Duodenal mucosa (tissue), 2 donors: ENCODE measurements at regions not wholly inside any gene's neighbourhood (a gene's known extent, or its start where the extent isn't known, plus 50 kb on each side); places are given as distances from the start of the nearest gene placed in this dataset.
"Not testable (repeated sequence)": the region's sequence is repeated elsewhere in the genome, so short reads cannot be mapped to it uniquely, and the experiment has no call there.

Experiments
- H3K27ac ChIP-seq: one replicate; pipeline ENCODE4 v1.7.0; 2013; ENCODE audit warnings: low read depth, low read length
- H3K27me3 ChIP-seq, 2 donors: one replicate each; pipeline ENCODE4 v1.7.0; 2013; ENCODE audit warnings: low read length in 2 of 2, control low read depth in 1 of 2; ENCODE audit not compliant: insufficient read depth in 2 of 2, control insufficient read depth in 1 of 2
- H3K36me3 ChIP-seq, 2 donors: one replicate each; pipeline ENCODE4 v1.7.0; 2013; ENCODE audit warnings: low read length in 2 of 2, control low read depth in 1 of 2; ENCODE audit not compliant: insufficient read depth in 2 of 2, control insufficient read depth in 1 of 2
- H3K4me1 ChIP-seq, 2 donors: one replicate each; pipeline ENCODE4 v1.7.0; 2013; ENCODE audit warnings: low read length in 2 of 2, control low read depth in 1 of 2; ENCODE audit not compliant: insufficient read depth in 2 of 2, control insufficient read depth in 1 of 2
- H3K4me3 ChIP-seq, 2 donors: one replicate each; pipeline ENCODE4 v1.7.0; 2013; ENCODE audit warnings: low read length in 2 of 2, low read depth in 1 of 2
- H3K9ac ChIP-seq, 2 donors: one replicate each; pipeline ENCODE4 v1.7.0; 2013; ENCODE audit warnings: low read length in 2 of 2, low read depth in 1 of 2
- H3K9me3 ChIP-seq, 2 donors: one replicate each; pipeline ENCODE4 v1.7.0; 2013; ENCODE audit warnings: low read length in 2 of 2, control low read depth in 1 of 2; ENCODE audit not compliant: control insufficient read depth in 1 of 2

GRCh38 chr12:42030588-42030987 is 114.1 kb downstream of the GXYLT1 start:
- H3K4me3 ChIP-seq: no peak overlapping the region
- H3K4me1 ChIP-seq: no peaks in the 10 kb centered on the region

GRCh38 chr12:42027546-42027945 is 117.1 kb downstream of the GXYLT1 start:
- H3K9ac ChIP-seq: no peak overlapping the region
- no peak overlapping the region for H3K27ac ChIP-seq
- H3K36me3 ChIP-seq: no peaks in the 10 kb centered on the region
- peaks cover 0 to 5% of the 10 kb centered on the region in 2 donors for H3K4me1 ChIP-seq
- peaks cover 0 to 5% of the 10 kb centered on the region in 2 donors for H3K27me3 ChIP-seq
- no peak overlapping the region for H3K4me3 ChIP-seq
- H3K9me3 ChIP-seq: no peaks in the 10 kb centered on the region

More at GRCh38 chr12:42030588-42030987, 114.1 kb downstream of the GXYLT1 start:
- Histone ChIP-seq H3K36me3 (no peaks in the 10 kb centered on the region), H3K9ac (no peak overlapping the region), H3K9me3 (no peaks in the 10 kb centered on the region), H3K27ac (no peak overlapping the region), H3K27me3 (no peaks in the 10 kb centered on the region)

- peaks cover 0 to 5% of the 10 kb centered on the region in 2 donors for H3K27me3 ChIP-seq
- H3K4me1 ChIP-seq: peaks cover 0 to 5% of the 10 kb centered on the region in 2 donors
- H3K27ac ChIP-seq: no peak overlapping the region
- H3K4me3 ChIP-seq: no peak overlapping the region
- no peaks in the 10 kb centered on the region for H3K36me3 ChIP-seq
- H3K9ac ChIP-seq: no peak overlapping the region
- no peaks in the 10 kb centered on the region for H3K9me3 ChIP-seq
Measured at GRCh38 chr12:42024495-42024830, 120.2 kb downstream of the GXYLT1 start.

- peaks cover 0 to 5% of the 10 kb centered on the region in 2 donors for H3K27me3 ChIP-seq
- H3K9ac ChIP-seq: peak overlapping the region in 1 of 2 donors; percentile 50
- H3K36me3 ChIP-seq: no peaks in the 10 kb centered on the region
- peak overlapping the region; percentile 59 to 63 for H3K4me3 ChIP-seq
- no peaks in the 10 kb centered on the region for H3K9me3 ChIP-seq
- no peak overlapping the region for H3K27ac ChIP-seq
- peaks cover 0 to 5% of the 10 kb centered on the region in 2 donors for H3K4me1 ChIP-seq
Measured at GRCh38 chr12:42023733-42024494, 120.8 kb downstream of the GXYLT1 start.

DNA sequence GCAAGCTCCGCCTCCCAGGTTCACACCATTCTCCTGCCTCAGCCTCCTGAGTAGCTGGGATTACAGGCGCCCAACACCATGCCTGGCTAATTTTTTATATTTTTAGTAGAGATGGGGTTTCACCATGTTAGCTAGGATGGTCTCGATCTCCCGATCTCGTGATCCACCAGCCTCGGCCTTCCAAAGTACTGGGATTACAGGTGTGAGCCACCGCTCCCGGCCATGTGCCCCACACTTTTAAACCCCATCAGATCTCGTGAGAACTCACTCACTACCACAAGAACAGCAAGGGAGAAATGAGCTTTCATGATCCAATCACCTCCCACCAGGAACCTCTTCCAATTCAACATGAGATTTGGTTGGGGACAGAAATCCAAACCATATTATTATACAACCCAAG is 122.7 kb downstream of the GXYLT1 start:
- not testable (repeated sequence) for H3K27ac ChIP-seq, H3K4me1 ChIP-seq, H3K36me3 ChIP-seq, H3K4me3 ChIP-seq, H3K27me3 ChIP-seq, H3K9me3 ChIP-seq, H3K9ac ChIP-seq

DNA sequence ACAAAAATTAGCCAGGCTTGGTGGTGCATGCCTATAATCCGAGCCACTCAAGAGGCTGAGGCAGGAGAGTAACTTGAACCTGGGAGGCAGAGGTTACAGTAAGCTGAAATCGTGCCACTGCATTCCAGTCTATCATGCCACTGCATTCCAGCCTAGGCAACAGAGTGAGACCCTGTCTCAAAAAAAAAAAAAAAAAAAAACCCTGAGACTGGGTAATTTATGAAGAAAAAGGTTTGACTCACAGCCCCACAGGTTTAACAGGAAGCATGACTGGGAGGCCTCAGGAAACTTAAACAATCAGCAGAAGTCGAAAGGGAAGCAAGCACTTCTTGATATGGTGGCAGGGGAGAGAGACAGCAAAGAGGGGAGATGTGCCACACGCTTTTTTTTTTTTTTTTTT is 123.2 kb downstream of the GXYLT1 start:
- H3K4me3 ChIP-seq: no peak overlapping the region
- no peak overlapping the region for H3K27ac ChIP-seq

DNA sequence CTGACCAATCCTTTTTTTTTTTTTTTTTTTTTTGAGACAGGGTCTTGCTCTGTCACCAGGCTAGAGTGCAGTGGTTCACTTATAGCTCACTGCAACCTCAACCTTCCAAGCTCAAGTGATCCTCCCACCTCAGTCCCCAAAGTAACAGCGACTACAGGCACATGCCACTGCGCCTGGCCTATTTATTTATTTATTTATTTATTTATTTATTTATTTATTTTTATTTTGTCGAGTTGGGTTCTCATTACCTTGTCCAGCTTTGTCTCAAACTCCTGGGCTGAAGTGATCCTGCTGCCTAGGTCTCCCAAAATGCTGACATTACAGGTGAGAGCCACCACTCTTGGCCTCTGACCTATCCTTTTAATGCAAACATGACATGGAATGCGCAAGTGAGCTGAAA is 124.4 kb downstream of the GXYLT1 start:
- peaks cover 0 to 5% of the 10 kb centered on the region in 2 donors for H3K4me1 ChIP-seq
- H3K27me3 ChIP-seq: peaks cover 0 to 5% of the 10 kb centered on the region in 2 donors
- no peak overlapping the region for H3K4me3 ChIP-seq
- H3K9ac ChIP-seq: no peak overlapping the region
- H3K36me3 ChIP-seq: no peaks in the 10 kb centered on the region
- H3K9me3 ChIP-seq: no peaks in the 10 kb centered on the region
- H3K27ac ChIP-seq: no peak overlapping the region

More for the DNA sequence above, 123.2 kb downstream of the GXYLT1 start:
- H3K27me3 ChIP-seq: peaks cover 0 to 5% of the 10 kb centered on the region in 2 donors
- H3K9ac ChIP-seq: no peak overlapping the region
- H3K4me1 ChIP-seq: peaks cover 0 to 5% of the 10 kb centered on the region in 2 donors
- H3K36me3 ChIP-seq: no peaks in the 10 kb centered on the region
- H3K9me3 ChIP-seq: no peaks in the 10 kb centered on the region

DNA sequence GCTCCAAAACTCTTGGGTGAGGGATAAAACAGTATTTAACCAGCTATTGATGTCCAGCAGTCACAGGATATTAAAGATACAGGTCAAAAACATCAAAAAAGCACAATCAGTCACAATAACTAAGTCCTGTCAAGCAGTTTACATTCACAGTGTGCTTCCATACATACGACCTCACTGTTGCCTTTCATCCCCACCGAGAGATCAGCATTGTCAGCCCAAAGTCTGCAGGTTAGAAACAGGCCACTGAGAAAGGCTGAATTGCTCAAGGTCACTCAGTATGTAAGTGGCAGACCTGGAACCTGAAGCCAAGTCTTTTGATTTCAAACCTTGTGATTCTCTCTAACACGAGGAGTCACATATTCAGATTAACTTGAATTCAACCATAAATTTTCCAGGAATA is 124.9 kb downstream of the GXYLT1 start:
- peaks cover 0 to 5% of the 10 kb centered on the region in 2 donors for H3K27me3 ChIP-seq
- H3K4me1 ChIP-seq: peaks cover 0 to 5% of the 10 kb centered on the region in 2 donors
- no peak overlapping the region for H3K9ac ChIP-seq
- no peaks in the 10 kb centered on the region for H3K36me3 ChIP-seq
- H3K4me3 ChIP-seq: no peak overlapping the region
- no peaks in the 10 kb centered on the region for H3K9me3 ChIP-seq
- H3K27ac ChIP-seq: no peak overlapping the region

DNA sequence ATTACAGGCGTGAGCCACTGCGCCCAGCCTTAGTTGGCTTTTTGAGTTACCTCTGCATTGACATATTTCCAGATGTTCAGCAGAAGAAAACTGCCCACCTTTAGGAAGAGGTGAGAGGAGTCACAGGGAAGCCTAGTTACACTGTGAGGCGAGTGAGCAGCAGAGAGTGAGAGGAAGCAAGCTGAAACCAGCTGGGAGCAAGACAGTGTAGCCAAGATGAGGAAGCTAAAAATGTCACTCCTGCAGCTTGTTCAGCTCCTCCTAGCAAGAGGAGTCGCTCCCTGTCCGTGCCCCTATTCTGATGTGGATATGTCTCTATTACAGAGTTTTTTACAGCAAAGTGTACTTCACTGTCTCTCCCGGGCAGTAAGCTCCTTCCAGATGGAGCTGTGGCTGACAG is 127.6 kb downstream of the GXYLT1 start:
- Histone ChIP-seq H3K9me3 (no peaks in the 10 kb centered on the region), H3K4me1 (no peaks in the 10 kb centered on the region), H3K27me3 (no peaks in the 10 kb centered on the region)

GRCh38 chr12:42015051-42015461 is 129.6 kb downstream of the GXYLT1 start:
- H3K36me3 ChIP-seq: no peaks in the 10 kb centered on the region
- no peaks in the 10 kb centered on the region for H3K27me3 ChIP-seq
- no peak overlapping the region for H3K9ac ChIP-seq
- H3K4me3 ChIP-seq: no peak overlapping the region
- H3K9me3 ChIP-seq: no peaks in the 10 kb centered on the region
- H3K27ac ChIP-seq: no peak overlapping the region
- H3K4me1 ChIP-seq: no peaks in the 10 kb centered on the region

More for the DNA sequence above, 127.6 kb downstream of the GXYLT1 start:
- Histone ChIP-seq H3K36me3 (no peaks in the 10 kb centered on the region), H3K4me3 (no peak overlapping the region), H3K27ac (no peak overlapping the region), H3K9ac (no peak overlapping the region)
